Iris pigment epithelial cell (primary cell): ENCODE measurements at regions not wholly inside any gene's neighbourhood (a gene's known extent, or its start where the extent isn't known, plus 50 kb on each side); places are given as distances from the start of the nearest gene placed in this dataset.

Experiments
- DNase-seq: peaks from one replicate; pipeline ENCODE4 v3.0.0-alpha.2; 2011; ENCODE audit warnings: low read depth

DNA sequence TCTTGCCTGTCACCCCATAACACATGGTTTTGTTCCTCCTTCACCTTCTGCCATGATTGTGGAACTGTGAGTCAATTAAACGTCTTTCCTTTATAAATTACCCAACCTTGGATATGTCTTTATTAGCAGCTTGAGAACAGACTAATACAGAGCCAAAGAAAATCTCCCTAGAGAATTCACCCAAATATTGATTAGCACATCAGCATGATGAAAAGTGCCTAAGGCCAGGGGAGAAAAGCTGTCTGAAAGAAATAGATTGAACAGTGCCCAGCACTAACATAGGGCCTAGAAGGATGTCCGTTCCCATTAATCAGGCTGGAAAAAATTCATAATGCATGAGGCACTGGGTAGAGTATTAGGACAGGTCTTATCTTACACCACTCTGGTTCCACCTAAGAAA is 111.9 kb upstream of the CALN1 start:
- no peak for DNase-seq

DNA sequence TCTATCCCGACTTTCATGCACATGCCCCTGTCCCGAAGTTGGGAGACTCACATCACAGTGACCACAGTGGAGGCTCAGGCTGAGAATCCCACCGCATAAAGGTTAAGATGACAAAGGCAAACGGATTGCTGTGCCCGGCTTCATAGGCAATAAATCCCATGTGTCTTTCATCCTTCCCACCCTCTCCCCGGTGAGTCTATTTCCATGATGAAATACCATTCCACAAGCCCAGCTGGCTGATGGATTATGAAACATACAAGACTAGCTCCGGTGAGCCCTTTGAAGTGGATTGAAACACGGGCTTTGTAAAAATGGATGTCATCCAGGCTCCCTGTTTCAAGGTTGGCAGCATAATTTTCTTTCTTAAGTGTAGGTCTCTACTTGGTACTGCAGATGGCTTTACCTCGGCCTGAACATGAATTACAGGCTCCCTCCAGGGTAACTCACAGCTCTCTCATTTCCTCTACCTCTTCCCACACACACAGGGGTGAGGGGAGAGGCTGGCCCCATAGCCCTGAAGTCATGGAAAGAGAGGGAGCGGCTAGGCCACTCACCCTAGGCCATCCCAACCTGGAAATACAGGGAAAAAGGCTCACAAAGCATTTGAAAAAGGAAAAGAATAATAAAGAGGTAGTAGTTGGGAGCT is 92.0 kb upstream of the CALN1 start:
- peak; percentile 2 for DNase-seq

DNA sequence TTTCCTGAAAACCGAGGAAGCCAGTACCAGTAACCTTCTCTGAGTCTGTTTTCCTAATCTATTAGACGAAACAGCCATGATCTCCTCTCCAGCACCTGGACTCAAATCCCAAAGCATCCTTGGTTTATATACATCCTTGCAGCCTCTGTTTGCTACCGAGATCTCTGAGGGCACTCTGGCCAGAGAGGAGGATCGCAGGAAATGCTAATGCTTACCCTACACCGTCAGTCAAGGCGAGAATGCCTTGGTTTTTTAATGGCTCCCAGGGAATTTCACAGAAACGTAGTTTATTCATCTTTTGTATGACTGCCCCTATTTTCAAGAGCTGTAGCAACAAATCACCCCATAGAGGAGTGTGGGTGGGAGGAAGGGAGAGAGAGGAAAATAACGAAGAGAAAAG is 91.5 kb upstream of the CALN1 start:
- DNase-seq = no peak

DNA sequence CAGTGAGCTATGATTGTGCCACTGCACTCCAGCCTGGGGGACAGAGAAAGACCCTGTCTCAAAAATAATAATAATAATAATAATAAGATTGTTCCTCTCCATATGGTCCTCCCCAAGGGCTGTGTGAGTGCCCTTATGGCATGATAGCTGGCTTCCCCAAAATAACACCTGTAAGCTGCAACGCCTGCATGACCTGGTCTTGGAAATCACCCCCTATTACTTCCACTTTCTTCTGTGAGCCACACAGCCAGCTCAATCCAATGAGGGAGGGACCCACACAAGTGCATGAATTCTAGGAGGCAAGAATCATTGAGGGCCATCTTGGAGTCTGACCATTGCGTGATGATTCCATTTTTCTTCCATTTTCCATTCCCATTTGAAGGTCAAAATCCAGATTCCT is 82.7 kb upstream of the CALN1 start:
- no peak for DNase-seq

DNA sequence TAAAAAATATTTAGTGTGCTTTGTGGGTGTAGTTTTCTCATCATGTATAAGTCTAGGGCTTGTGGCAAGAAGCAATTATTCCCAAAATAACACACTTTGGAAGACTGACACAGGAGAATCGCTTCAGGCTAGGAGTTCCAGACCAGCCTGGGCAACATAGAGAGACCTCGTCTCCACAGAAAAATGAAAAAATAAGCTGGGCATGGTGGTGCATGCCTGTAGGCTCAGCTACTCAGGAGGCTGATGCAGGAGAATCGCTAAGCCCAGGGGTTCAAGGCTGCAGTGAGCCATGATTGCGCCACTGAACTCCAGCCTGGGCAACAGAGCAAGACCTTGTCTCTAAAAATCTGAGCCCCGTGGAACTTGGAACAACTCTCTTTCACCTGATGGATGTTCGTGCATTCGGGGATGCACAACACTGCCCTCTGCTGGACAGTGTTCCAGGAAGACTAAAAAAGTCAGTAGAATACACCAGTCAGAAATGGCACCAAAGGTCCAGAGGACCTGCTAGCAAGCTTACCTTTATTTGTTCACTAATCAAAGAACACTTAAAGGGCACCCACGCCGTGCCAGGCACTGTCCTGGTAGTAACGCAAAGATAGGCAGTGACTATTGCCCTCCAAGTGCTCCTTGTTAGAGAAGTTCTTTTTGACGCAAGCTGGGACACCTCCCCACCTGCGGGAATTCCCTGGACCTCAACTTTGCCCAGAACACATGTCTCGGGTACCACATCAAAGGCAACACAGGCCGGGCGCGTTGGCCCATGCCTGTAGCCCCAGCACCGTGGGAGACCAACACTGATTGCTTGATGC is 81.9 kb upstream of the CALN1 start:
- DNase-seq = peak; percentile 28

DNA sequence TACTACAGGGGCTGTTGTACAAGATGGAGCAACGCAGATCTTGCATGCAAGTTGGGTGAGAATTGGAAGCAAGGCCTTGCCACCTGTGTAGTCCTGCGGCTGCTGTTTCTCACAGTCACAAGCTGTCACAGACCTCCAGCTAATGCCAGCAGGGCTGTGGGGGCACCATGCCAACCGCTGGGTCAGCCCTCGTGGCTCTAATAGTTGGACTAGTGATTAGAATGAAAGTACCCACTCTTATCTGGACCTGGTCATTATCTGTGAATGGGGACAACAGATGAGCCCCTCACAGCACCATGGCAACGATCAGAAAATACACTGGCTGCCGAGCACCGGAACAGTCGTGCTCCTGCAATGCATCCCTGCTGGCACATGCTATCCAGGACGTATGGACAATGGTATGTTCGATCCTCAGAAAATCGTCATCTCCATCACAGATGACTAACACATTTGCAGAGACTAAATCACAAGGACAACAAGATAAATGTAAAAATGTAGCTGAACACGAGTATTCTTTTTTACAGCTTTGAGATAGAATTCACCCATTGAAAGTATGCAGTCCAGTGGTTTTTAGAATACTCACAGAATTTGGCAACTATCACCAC is 80.4 kb upstream of the CALN1 start:
- DNase-seq = no peak

DNA sequence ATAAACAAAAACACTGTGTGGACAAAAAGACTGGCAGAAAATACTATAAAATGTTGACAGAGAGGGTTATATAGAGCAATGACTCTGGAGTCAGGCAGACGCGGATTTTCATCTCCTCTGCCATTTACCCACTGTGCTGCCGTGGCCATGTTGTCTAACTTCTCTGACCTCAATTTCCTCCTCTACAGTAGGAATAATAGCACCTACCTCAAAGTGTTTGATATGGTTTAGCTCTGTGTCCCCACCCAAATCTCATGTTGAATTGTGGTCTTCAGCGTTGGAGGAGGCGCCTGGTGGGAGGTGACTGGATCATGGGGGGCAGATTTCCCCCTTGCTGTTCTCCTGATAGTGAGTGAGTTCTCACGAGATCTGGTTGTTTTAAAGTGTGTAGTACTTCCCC is 78.2 kb upstream of the CALN1 start:
- DNase-seq = no peak

DNA sequence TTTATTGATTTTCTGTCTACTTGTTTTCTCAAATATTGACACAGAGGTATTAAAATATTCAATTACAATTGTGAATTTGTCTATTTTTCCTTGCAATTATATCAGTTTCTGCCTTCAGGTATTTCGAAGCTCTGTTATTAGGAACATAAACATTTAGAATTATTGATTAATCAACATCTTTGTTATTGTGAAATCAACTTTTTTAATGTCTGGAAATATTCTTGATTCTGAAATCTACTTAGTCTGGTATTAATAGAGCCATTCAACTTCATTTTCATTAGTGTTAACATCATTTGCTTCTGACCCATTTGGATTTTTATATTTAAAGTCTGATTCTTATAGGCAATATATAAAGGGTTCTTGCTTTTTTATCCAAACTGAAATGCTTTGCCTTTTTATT is 69.8 kb upstream of the CALN1 start:
- DNase-seq = no peak

DNA sequence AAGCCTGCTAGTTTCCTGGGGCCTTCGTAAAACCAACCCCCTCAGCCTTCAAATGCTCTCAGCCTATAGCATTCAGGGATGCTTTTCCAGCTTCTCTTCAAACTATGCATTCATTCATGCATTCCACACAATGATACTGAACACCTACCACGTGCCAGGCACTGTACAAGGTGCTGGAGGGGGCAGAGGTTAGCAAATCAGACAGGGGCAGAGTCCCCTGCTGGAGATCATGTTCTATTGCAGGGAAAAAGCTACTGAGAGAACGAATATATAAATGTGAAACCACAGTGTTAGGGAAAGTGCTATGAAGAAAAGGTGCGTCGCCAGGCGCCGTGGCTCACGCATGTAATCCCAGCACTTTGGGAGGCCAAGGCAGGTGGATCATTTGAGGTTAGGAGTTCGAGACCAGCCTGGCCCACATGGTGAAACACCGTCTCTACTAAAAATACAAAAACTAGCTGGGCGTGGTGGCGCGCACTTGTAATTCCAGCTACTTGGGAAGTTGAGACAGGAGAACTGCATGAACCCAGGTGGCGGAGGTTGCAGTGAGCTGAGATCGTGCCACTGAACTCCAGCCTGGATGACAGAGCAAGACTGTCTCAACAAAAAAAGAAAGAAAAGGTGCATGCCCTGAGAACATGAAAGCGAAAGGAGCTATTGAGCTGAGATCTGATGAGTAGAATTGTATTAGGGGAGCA is 64.6 kb upstream of the CALN1 start:
- no peak for DNase-seq

DNA sequence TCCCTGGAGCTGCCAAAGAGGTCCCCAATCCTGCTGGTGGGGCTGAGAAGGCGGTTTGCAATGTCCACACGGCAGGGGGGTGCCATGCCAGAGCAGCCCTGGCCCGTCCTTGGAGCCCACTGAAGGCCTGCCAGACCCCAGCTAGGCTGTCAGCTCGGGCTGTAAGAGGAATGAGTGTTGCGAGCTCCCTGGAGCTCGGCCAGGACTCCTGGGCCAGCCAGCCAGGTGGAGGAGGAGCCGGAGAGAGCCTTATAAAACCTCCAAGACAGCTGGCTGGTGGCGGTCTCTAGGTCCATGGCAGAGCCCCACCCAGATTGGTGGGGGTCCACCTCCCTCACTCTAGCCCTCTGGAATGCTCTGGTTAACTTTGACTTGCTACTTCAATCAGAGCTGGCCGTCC is 55.1 kb upstream of the CALN1 start:
- DNase-seq = no peak

DNA sequence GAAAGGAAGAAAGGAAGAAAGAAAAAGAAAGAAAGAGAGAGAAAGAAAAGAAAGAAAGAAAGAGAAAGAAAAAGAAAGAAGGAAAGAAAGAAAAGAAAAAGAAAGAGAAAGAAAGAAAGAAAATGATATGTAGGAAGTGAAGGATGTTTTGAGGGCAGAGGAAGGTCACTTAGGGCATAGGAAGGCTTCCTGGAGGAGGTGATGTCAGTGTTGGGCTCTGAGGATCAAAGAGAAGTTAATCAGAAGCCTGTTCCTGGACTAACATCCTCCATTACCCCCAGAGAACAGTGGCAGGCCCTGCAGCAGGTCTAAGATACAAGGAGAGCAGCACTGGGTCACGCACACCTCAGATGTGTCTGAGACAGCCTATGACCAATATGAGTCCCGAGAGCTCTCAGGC is 54.7 kb upstream of the CALN1 start:
- no peak for DNase-seq

DNA sequence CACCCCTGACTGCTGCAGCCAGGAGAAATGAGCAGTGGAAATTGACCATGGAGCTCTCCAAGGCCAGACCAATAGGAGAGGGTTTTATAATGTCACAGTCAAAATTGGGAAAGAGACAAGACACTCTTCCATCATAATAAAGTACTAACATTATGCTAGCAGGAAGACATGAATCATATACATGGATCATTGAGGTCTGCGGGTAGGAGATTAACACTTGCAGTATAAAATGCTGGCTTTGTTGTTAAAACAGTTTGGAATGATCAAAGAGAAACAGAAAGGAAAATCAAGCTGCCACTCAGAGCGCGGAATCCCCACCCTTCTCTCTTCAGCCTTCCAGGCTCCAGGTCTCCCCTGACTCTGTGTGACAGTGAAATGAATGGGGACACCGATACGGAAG is 53.4 kb upstream of the CALN1 start:
- no peak for DNase-seq

DNA sequence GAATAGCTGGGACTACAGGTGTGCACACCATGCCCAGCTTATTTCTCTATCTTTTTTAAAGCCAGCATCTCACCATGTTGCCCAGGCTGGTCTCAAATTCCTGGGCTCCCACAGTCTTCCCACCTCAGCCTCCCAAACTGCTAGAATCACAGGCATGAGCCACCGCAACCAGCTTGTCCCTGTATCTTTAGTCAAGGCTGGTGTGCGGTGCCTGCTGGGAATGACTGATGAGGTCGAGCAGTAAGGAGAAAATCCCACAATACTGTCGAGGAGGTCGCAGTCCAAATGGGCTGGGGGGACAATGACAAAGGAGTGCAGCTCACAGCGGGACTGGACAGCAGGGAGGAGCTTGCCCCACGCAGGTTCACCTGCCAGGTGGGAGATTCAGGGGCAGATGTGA is 50.2 kb upstream of the CALN1 start:
- no peak for DNase-seq
